Activated B cell treated with CpG ODN at 0.5 μM for 24 hours (primary cell): ENCODE measurements at regions not wholly inside any gene's neighbourhood (a gene's known extent, or its start where the extent isn't known, plus 50 kb on each side); places are given as distances from the start of the nearest gene placed in this dataset.

ENCODE experiments used
- ATAC-seq: fragments of 200-7000 bp; cut with Tn5 transposase; one replicate; pipeline ENCODE4 v1.10.0; 2021; ENCODE audit warnings: low read depth, mild to moderate bottlenecking, moderate library complexity
- CTCF ChIA-PET: fragments of 350-600 bp; sonication (Branson Sonifier 250); formaldehyde crosslinking; loops from one replicate; lab custom pipeline; 2021; ENCODE audit warnings: antibody characterized with exemption; lab: Charles Lee
- POLR2A ChIA-PET: fragments of 350-600 bp; sonication (Branson Sonifier 250); formaldehyde crosslinking; loops from one replicate; lab custom pipeline; 2021; ENCODE audit warnings: antibody characterized with exemption; lab: Charles Lee
- DNase-seq: peaks from one replicate; pipeline ENCODE4 v3.0.0; 2022
- H3K27ac Mint-ChIP-seq: one replicate; pipeline ENCODE4 v1.8.0; 2020; ENCODE audit warnings: mixed read lengths
- H3K27me3 Mint-ChIP-seq: one replicate; pipeline ENCODE4 v1.8.0; 2021; ENCODE audit warnings: mixed read lengths
- H3K36me3 Mint-ChIP-seq: one replicate; pipeline ENCODE4 v1.8.0; 2021; ENCODE audit warnings: low read depth, mixed read lengths
- H3K4me1 Mint-ChIP-seq: one replicate; pipeline ENCODE4 v1.8.0; 2021; ENCODE audit warnings: mixed read lengths
- H3K4me3 Mint-ChIP-seq: one replicate; pipeline ENCODE4 v1.8.0; 2020; ENCODE audit warnings: mild to moderate bottlenecking, mixed read lengths
- H3K9me3 Mint-ChIP-seq: one replicate; pipeline ENCODE4 v1.8.0; 2020; ENCODE audit warnings: mixed read lengths
- intact Hi-C: fragments of 100-400 bp; cut with micrococcal nuclease; formaldehyde crosslinking; loops from one replicate; pipeline ENCODE4 v1.15.1; 2024
- TF ChIP-seq, protein P1 (sequence below): fragments of 200-600 bp; IDR thresholded peaks from one replicate; pipeline ENCODE4 v1.8.0; 2022; ENCODE audit warnings: antibody characterized with exemption, mild to moderate bottlenecking

DNA sequence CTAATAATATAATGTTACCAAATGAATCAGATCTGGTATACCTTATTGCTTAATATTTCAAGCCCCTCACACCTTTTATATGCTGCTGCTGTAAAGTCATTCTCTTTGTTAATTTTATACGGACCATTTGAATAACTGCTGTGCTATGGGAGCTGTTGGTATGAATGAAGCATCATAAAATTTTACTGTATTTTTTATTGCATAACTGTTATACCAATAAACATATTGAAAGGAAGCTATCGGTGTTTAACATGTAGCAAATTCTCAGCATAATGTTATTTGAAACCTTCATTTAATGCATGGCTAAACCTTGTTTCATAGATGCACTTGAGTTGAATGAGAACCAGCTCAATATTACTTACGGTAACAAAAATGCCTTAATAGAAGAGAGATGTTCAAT is 1040.3 kb downstream of the SOCS6 start:
- no peaks in the 10 kb centered on the region for H3K27me3 Mint-ChIP-seq
- no peaks in the 10 kb centered on the region for H3K4me1 Mint-ChIP-seq
- ChIA-PET POLR2A (no interaction called here), CTCF (no interaction called here)
- TF ChIP-seq, protein P1, sequence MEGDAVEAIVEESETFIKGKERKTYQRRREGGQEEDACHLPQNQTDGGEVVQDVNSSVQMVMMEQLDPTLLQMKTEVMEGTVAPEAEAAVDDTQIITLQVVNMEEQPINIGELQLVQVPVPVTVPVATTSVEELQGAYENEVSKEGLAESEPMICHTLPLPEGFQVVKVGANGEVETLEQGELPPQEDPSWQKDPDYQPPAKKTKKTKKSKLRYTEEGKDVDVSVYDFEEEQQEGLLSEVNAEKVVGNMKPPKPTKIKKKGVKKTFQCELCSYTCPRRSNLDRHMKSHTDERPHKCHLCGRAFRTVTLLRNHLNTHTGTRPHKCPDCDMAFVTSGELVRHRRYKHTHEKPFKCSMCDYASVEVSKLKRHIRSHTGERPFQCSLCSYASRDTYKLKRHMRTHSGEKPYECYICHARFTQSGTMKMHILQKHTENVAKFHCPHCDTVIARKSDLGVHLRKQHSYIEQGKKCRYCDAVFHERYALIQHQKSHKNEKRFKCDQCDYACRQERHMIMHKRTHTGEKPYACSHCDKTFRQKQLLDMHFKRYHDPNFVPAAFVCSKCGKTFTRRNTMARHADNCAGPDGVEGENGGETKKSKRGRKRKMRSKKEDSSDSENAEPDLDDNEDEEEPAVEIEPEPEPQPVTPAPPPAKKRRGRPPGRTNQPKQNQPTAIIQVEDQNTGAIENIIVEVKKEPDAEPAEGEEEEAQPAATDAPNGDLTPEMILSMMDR, result no peak
- intact Hi-C loops, result no loop called here
- no peak for ATAC-seq
- DNase-seq, result no peak
- no peak overlapping the region for H3K4me3 Mint-ChIP-seq
- no peaks in the 10 kb centered on the region for H3K9me3 Mint-ChIP-seq
- no peaks in the 10 kb centered on the region for H3K36me3 Mint-ChIP-seq
- H3K27ac Mint-ChIP-seq, result no peak overlapping the region

DNA sequence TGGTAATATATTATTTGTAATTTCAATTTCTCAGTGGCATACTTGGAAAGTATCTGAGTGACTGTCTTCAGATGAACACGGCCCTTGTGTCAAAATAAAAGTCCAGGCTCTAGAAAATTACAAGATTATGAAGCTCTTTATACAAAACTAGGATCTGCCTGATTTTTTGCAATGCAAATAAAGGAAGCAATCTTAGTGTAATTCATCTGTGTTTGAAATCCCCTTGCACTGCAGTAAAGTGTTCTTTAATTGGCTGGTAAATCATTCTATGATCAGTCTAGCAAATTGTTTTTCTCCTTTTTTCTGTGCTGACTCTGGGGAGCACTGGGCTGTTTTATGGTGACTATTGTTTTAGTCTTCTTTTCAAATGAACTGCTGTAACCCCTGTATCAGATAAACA is 1039.0 kb downstream of the SOCS6 start:
- H3K27ac Mint-ChIP-seq, result no peak overlapping the region
- H3K4me1 Mint-ChIP-seq, result no peaks in the 10 kb centered on the region
- H3K36me3 Mint-ChIP-seq, result no peaks in the 10 kb centered on the region
- no peaks in the 10 kb centered on the region for H3K9me3 Mint-ChIP-seq
- ChIA-PET POLR2A (no interaction called here), CTCF (no interaction called here)
- H3K27me3 Mint-ChIP-seq, result no peaks in the 10 kb centered on the region
- no peak for ATAC-seq
- DNase-seq, result no peak
- intact Hi-C loops, result no loop called here
- TF ChIP-seq, protein P1, result no peak
- no peak overlapping the region for H3K4me3 Mint-ChIP-seq

DNA sequence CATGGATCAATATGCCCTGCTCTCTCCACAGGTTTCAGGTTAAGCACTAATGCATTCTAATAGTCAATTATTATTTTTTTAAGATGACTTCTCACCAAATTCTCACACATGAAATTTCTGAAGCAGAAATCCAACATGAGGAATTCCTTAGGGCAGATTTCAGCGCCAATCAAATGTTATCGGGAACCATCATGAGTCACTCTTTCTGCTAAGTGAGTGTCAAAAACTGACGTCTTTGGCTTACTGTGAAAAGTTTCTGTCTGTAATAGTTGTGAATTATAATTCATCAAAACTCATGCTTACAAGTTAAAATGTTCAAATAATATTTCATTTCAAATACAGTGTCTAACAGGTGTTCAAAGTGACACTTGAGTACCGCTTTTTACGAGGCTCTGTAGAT is 1038.6 kb downstream of the SOCS6 start:
- H3K36me3 Mint-ChIP-seq, result no peaks in the 10 kb centered on the region
- TF ChIP-seq, protein P1, result no peak
- ATAC-seq (no peak), DNase-seq (no peak)
- no peaks in the 10 kb centered on the region for H3K9me3 Mint-ChIP-seq
- CTCF ChIA-PET, result no interaction called here
- no peak overlapping the region for H3K27ac Mint-ChIP-seq
- POLR2A ChIA-PET, result no interaction called here
- no peaks in the 10 kb centered on the region for H3K27me3 Mint-ChIP-seq
- H3K4me1 Mint-ChIP-seq, result no peaks in the 10 kb centered on the region
- intact Hi-C loops, result no loop called here
- H3K4me3 Mint-ChIP-seq, result no peak overlapping the region

DNA sequence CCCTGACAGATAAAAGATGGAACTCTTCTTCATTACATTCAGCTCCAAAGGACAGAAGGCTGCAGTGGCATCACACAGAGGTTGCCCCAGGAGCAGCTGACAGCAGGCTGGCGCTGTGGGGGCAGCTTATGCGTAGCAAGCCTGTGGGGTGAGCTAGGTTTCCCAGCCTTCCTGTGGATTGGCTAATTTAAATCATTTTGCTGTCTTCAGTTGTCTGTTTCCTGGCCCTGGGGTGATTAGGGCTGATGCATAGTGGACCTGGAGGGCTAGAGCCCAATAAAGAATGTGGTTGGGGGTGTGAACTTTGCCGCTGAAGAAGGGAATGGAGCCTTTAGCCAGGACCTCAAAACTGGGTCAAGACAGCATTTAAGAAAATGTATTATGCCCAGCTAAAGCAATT is 1038.0 kb downstream of the SOCS6 start:
- Mint-ChIP-seq H3K36me3 (no peaks in the 10 kb centered on the region), H3K4me1 (no peaks in the 10 kb centered on the region), H3K4me3 (no peak overlapping the region), H3K9me3 (no peaks in the 10 kb centered on the region), H3K27ac (no peak overlapping the region), H3K27me3 (no peaks in the 10 kb centered on the region)
- intact Hi-C loops, result no loop called here
- ATAC-seq, result no peak
- POLR2A ChIA-PET, result no interaction called here
- CTCF ChIA-PET, result no interaction called here
- no peak for DNase-seq
- TF ChIP-seq, protein P1, result no peak

DNA sequence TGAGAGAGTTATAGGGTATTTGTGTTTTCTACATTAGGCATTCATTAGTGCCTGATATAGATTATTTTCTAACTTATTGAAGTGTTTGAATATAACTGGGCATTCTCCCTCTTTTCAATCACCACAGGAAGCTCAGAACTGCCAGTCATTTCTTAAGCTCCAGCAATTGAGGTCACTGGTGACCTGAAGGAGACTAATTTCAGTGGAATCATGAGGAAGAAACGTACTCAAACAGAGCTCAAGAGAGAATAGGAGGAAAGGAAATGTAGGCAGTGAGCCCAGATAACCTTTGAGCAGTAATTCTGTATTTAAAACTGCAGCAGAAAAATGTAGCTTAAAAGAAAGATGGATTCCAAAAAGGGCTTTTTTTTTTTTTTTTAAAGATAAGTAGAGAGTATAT is 1035.5 kb downstream of the SOCS6 start:
- H3K4me3 Mint-ChIP-seq, result no peak overlapping the region
- peaks cover 2% of the 10 kb centered on the region for H3K9me3 Mint-ChIP-seq
- no peaks in the 10 kb centered on the region for H3K36me3 Mint-ChIP-seq
- no peaks in the 10 kb centered on the region for H3K4me1 Mint-ChIP-seq
- intact Hi-C loops, result loop anchor here (5.0 kb wide), 1 partner anchor 928 kb away; no protein-coding TSS in a partner anchor
- POLR2A ChIA-PET, result no interaction called here
- no peak for ATAC-seq
- H3K27ac Mint-ChIP-seq, result no peak overlapping the region
- CTCF ChIA-PET, result no interaction called here
- H3K27me3 Mint-ChIP-seq, result no peaks in the 10 kb centered on the region
- TF ChIP-seq, protein P1, result no peak
- no peak for DNase-seq
